ENCODE measurements at regions not wholly inside any gene's neighbourhood (a gene's known extent, or its start where the extent isn't known, plus 50 kb on each side); places are given as distances from the start of the nearest gene placed in this dataset.

- TF ChIP-seq, protein P1, sequence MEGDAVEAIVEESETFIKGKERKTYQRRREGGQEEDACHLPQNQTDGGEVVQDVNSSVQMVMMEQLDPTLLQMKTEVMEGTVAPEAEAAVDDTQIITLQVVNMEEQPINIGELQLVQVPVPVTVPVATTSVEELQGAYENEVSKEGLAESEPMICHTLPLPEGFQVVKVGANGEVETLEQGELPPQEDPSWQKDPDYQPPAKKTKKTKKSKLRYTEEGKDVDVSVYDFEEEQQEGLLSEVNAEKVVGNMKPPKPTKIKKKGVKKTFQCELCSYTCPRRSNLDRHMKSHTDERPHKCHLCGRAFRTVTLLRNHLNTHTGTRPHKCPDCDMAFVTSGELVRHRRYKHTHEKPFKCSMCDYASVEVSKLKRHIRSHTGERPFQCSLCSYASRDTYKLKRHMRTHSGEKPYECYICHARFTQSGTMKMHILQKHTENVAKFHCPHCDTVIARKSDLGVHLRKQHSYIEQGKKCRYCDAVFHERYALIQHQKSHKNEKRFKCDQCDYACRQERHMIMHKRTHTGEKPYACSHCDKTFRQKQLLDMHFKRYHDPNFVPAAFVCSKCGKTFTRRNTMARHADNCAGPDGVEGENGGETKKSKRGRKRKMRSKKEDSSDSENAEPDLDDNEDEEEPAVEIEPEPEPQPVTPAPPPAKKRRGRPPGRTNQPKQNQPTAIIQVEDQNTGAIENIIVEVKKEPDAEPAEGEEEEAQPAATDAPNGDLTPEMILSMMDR (IDR thresholded peaks at IDR 0.05; ENCODE audit: low read length) = no peak
- TF ChIP-seq EZH2phosphoT487 (IDR thresholded peaks at IDR 0.05; ENCODE audit: low read length) (no peak), EZH2 (optimal IDR thresholded peaks at IDR 0.05; ENCODE audit: low read depth, low read length) (no peak)
These were observed 143.6 kb upstream of the KCNG1 start for GRCh38 chr20:51166489-51166888.
